Fibroblast of lung (primary cell): ENCODE measurements at regions not wholly inside any gene's neighbourhood (a gene's known extent, or its start where the extent isn't known, plus 50 kb on each side); places are given as distances from the start of the nearest gene placed in this dataset.

Source experiments
- CTCF ChIP-seq, 2 donors: IDR thresholded peaks in 1 of 2; conservative IDR thresholded peaks in 1 of 2; 1 replicate in 1 of 2; 2 replicates in 1 of 2; pipeline ENCODE4 v1.5.1; 2011 to 2012; ENCODE audit warnings: low read length in 2 of 2, control low read depth in 1 of 2, inconsistent platforms in 1 of 2, low read depth in 1 of 2, mild to moderate bottlenecking in 1 of 2
- EZH2 ChIP-seq: IDR thresholded peaks from 2 replicates; pipeline ENCODE4 v1.5.1; 2012; ENCODE audit warnings: low read length, control low read depth, mild to moderate bottlenecking; ENCODE audit errors: missing control alignments

GRCh38 chr16:64158941-64159588, 962.8 kb downstream of the CDH11 start:
- TF ChIP-seq CTCF (conservative IDR thresholded peaks at IDR 0.05 in 1 of 2, IDR thresholded peaks at IDR 0.05 in 1 of 2; ENCODE audit: low read depth in 1 of 2, low read length in 2 of 2) (no peak), EZH2 (no peak)
